MM.1S (cell line): ENCODE measurements at regions not wholly inside any gene's neighbourhood (a gene's known extent, or its start where the extent isn't known, plus 50 kb on each side); places are given as distances from the start of the nearest gene placed in this dataset.

Experiments used
- CTCF ChIP-seq: fragments of 300-600 bp; sonication (generic); IDR thresholded peaks from 2 replicates; pipeline ENCODE4 v1.5.1; 2016; ENCODE audit warnings: antibody characterized with exemption, low read length, mixed read lengths
- EZH2phosphoT487 ChIP-seq: fragments of 300-600 bp; sonication (generic); IDR thresholded peaks from 2 replicates; pipeline ENCODE4 v1.6.1; 2018; ENCODE audit warnings: antibody characterized with exemption, low read length

- TF ChIP-seq EZH2phosphoT487 (no peak), CTCF (no peak)
Measured at GRCh38 chr16:73364413-73364812, 316.5 kb upstream of the ZFHX3 start.
